Stimulated activated CD8-positive, alpha-beta memory T cell treated with anti-CD3 and anti-CD28 coated beads, Interleukin-15, amount 100 ng/mL, for 24 hours (primary cell): ENCODE measurements at regions not wholly inside any gene's neighbourhood (a gene's known extent, or its start where the extent isn't known, plus 50 kb on each side); places are given as distances from the start of the nearest gene placed in this dataset.

ENCODE experiments used
- DNase-seq: peaks from one replicate; pipeline ENCODE4 v3.0.0-alpha.2; 2020; ENCODE audit warnings: low read depth

DNA sequence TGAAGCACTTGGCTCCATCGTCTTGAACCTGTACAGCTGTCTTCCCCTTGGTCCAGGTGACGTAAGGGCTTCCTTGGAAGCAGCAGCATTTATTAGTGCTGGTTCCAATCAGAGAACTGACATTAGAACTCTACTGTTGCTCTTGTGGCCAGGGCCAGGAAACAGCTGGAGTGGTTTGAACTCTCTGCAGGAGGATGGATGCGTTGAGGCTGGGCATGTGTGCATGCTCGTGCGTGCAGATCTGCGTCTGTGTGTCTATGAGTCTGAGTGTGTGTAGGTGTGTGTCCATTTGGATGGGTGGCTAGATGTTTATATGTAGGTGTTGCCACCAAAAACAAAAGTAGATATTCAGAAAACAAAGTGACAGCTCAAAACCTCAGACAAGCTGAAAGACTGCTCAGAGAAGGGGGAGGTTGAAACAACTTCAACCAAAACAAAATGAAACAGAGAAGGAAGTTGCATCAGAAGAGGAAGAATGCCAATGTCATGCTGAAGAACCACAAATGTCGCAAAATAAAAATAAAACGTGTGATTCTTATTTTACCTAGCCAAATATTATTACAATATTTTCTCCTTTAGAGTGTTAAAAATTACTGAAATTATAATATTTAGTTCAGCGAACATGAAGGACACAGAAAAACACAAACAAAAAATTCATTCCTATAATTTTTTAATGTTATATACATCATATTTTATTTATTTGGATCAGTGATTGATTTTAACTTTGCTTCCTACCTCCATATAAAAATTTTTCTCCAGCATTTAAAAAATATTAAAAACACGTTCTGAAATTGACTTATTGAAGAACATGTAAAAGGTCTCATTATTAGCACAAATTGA lies 96.1 kb upstream of the MKLN1 start:
- peak; percentile 4 for DNase-seq

DNA sequence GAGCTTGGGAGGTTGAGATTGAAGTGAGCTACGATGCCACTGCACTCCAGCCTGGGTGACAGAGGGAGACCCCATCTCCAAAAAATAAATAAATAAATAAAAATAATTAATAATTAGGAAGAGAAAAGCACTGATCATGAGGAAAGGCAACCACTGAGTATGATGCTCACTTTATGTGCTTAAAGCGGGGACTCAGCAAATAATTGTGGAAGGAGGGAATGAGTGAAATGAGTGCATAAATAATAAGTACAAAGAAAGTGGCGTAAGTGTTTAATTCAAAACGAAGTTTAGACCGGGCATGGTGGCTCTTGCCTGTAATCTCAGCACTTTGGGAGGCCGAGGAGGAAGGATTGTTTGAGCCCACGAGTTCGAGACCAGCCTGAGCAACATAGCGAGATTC lies 94.9 kb upstream of the MKLN1 start:
- no peak for DNase-seq

DNA sequence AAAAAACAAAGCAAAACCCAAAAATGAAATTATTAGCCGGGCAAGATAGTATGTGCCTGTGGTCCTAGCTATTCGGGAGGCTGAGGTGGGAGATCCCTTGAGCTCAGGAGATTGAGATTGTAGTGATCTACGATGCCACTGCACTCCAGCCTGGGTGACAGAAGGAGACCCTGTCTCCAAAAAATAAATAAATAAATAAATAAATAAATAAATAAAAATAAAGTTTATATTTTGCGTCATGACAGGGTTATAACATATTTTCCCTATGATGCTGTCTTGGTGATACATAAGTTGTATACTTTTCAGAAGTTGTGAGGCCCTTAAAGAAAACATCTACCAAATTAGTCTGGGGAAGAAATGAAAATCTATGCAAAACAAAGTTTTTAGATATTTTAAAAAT lies 94.5 kb upstream of the MKLN1 start:
- DNase-seq: no peak

DNA sequence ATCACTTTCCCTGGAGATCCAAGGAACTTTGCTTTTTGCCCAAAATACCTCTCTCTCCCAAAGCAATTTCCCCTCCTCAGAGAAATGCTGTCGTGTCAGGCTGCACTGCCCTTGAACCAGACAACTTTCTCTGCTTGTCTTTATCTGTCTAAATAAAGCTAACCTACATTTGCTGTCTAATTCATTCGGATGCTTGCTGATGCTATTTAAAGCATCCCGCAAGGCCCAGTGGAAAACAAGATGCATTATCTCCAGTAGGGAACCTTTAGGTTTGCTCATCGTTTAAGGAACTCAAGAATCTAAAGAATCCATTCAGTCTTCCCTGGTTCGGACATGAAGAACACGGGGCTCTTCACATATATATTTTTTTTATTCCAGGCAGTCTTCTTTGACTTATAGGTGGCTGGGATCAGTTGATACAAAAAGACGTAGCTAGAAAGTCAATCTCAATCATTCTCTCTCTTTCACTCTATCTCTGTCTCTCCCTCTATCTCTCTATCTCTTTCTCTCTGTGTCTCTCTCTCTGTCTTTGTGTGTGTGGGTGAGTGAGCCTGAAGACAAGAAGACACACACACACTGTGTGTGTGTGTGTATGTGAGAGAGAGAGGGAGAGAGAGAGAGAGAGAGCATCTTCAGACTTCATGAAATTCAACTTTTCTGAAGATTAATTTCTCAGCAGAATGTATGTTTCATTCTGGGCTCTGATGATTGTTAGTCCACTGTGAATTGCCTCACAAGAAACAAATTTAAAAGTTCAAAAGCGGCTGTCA lies 92.8 kb upstream of the MKLN1 start:
- DNase-seq: no peak

DNA sequence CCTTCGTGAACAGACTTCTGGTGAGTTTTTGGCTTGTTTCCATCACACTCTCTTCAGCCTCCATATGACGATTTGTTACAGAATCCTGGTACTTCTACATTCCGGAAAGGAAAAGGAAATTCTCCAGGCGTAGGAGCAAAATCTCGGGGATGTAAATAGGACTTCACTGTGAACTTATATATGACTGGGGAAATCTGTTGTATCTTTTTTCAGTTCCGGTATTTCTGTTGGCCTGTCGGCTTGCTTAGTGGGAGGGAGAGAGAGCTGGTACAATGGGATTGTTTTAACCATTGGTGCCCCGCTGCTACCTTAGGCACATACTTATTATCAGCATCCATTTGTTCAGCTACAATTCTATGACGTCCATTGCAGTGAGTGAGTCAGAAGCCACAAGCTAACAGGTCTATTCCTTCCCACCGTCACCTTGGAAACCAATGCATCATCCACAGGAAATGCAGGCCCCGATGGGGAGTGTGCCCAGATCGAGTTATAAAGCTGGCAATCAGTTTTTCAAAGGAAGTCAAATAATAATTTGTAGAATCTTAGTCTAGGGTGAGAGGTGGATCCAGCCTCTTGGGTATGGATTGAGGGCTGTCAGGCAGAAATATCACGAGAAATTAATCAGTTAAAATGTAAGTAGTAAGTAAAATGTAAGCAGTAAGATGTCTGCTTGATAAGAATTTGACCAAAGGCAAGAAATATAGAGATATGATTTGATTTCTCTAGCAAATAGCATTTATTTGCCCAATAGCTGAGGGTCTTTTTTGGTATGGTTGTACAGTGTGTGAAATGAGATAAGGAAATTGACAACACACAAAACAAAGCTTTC lies 92.0 kb upstream of the MKLN1 start:
- peak; percentile 20 for DNase-seq

DNA sequence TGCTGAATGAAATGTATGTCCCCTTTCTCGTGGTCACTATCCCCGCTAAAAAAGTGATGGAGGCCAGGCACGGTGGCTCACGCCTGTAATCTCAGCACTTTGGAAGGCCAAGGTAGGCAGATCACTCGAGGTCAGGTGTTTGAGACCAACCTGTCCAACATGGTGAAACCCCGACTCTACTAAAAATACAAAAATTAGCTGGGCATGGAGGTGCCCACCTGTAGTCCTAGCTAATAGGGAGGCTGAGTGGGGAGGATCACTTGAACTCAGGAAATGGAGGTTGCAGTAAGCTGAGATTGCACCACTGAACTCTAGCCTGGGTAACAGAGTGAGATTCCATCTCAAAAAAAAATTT lies 91.4 kb upstream of the MKLN1 start:
- no peak for DNase-seq

DNA sequence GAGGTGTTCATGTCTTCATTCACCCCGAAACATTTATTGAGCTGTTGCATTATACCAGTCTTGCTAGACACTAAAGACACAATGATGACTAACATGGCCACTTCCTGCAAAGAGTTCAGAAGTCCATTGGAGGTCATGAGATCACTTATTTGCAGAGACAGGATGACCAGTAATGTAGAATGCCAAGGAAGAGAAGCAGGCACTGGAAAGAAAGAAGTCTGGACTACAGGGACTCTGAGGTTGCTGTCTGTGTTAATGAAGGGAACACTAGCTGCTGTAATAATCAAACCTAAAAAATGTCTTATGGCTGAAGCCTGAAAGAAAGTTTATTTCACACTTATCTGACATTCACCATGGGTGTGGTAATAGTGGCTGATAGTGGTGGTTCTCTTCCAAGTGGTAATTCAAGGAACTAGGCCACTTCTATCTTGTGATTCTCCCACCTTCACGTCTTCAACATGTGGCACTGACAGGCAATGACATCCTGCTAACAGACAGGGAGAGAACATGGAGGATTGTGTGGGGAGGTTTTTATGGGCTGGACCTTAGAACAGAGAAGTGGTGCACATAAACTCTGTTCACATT lies 89.2 kb upstream of the MKLN1 start:
- no peak for DNase-seq

DNA sequence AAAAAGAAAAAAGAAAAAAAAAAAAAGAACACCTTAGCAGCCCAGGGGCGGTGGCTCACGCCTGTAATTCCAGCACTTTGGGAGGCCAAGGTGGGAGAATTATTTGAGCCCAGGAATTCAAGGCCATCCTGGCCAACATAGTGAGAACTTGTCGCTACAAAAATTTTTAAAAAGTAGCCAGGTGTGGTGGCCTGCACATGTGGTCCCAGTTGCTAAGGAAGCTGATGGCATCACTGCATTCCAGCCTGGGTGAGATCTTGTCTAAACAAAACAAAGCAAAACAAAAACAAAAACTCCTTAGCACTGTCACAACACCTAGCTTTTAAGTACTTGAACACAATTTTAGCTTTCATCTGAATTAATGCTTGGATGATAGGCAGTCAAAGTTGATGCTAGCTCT lies 86.3 kb upstream of the MKLN1 start:
- no peak for DNase-seq

DNA sequence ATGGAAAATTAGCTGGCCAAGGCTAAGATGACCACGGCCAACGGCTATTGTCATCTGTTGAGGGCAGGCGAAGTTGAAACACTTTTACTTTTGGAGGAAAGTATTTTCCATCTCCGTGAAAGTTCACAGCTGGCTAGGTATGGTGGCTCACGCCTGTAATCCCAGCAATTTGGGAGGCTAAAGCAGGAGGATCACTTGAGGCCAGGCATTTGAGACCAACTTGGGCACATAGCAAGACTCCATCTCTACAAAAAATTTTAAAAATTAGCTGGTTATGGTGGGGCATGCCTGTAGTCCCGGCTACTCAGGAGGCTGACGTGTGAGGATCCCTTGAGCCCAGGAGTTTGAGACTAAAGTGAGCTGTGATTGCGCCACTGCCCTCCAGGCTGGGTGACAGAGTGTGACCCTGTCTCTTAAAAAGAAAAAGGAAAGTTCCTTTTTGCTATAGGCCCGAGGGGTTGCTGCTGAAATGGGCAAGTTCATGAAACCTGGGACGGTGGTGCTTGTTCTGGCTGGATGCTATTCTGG lies 85.5 kb upstream of the MKLN1 start:
- no peak for DNase-seq

DNA sequence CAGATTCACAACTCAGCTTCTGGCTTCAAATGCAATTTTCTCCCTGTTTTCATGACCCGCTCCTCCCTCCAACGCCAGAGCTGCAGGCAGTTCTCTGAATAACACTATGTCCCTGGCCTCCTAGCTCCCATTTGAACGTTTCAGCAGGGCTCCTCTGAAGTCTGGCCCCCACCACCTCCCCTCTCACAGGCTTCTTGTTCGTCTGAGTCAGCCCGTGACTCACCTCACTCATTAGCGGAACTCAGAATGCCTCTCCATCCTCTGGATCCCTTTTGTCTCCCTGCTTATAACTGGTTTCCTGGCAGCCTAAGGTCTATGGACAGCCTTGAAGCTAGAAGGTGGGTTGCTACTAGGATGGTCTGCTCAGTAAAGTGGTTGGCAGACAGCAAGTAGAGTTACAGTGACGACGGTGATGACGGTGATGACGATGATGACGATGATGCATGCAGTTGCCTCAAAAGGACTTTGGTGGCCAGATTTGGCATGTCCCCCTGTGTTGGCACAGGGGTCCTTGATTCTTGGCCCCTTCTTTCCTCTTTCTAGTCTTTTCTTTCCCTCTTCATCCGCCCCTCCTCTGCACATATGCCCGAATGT lies 83.3 kb upstream of the MKLN1 start:
- DNase-seq: no peak

DNA sequence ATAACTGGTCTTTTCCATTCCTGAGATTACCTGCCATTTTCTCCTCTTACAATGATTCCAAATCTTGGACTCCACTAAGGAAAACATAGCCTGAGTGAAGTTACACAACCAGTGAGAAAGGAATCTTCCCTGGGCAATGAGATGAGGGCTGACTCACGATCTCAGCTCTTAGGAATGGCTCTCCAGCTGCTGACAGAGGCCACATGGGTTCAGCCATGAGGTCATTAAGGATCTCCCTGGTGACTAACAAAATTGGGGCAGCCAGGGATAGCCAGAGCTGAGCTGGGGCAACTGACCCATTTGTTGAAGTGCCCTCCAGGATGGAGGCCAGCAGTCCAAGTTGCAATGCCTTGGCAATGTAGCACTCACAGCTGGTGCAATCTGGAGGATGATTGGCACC lies 78.7 kb upstream of the MKLN1 start:
- no peak for DNase-seq

DNA sequence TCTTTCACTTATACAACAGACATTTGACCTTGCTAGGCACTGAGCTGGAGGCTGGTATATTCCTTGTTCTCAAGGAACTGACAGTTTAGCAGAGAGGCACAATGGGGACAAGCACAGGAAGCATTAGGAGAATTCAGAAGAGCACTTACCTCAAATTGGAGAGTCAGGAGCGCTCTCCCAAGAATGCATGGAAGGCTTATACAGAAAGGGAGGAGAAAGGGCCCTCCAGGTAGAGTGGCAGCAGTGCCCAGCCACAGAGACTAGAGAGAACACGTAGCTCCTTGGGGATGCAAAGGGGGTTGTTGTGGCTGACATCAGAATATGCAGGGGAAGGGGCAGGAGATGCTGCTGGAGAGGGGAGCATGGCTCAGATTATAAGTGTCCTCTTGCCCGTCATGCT lies 78.2 kb upstream of the MKLN1 start:
- no peak for DNase-seq

DNA sequence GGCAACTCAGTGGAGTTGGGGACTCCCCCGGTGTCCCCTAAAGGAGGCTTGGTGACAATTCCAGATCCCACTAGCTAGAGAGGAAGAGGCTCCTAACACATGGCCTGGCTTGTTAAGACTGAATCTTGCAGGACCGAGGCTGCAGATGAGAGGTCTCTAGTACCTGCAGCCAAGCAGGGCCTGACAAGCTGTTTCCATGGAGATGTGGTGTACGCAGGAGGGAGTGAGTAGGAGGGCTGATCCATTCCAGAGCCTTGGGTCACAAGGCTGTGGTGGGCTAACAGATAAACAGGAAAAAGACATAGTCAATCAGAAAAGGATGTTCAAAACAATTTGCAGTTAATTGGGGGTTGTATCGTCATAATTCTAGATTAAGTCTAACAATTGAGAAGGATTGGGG lies 77.3 kb upstream of the MKLN1 start:
- no peak for DNase-seq

DNA sequence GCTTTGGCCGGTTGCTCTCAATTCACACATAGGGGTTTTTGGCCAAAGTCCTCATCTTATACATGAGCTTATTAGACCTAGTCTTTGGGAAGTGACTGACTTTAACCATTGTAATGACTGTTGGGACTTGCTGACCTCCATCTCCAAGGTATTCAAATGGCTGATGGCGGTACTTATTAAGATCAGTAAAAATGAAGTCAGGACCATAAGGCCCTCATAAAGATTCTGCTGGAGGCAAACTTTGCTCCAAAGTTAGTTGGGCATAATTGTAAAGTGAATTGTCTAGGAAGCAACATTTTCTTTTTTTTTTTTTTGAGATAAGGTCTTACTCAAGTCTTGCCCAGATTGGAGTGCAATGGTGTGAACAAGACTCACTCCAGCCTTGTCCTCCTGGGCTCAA lies 76.3 kb upstream of the MKLN1 start:
- no peak for DNase-seq

DNA sequence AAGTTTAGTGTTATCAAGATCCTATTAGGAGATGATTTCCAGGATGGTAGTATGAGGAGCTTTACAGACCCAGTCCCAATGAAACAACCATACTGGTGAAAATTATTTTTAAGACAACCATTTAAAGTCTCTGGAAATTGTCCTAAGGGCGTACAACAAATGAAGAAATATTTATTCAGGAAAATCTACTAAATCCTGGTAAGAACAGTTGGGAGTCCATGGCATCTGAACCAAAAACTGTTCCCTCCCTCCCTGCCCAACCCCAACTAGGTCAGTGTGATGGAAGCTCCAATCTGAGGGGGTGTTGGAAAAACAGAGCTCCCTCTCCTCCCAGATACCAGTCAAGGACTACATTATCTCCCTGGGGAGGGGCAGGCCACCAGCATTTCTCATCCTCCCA lies 74.7 kb upstream of the MKLN1 start:
- DNase-seq: no peak

DNA sequence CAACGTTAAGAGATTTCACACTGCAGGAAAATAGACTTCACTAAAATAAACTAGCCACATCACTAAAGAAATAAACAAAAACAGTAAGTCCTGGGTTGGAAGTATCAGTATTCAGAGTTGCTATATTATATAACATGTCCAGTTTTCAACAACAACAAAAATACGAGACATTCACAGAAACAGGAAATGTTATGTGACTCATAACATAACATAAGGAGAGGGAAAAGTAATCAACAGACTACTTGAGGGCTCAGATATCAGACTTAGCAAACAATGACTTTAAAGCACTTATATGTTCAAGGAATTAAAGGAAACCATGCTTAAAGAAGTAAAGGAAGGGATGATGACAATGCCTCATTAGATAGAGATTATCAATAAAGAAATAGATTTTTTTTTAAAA lies 73.5 kb upstream of the MKLN1 start:
- DNase-seq: no peak

DNA sequence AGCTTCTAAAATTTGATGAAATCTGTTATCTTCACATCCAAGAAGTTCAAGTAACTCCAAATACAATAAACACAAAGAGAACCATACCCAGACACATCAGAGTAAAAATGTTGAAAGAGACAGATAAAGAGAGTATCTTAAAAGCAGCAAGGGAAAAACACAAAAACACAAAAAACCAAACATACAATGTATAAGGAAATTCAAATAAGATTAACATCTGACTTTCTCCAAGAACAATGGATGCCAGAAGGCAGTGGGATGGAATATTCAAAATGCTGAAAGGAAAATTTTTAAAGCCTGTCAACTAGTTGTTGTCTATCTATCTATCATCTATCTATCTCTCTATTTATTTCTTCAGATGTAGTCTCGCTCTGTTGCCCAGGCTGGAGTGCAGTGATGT lies 72.4 kb upstream of the MKLN1 start:
- DNase-seq: no peak

DNA sequence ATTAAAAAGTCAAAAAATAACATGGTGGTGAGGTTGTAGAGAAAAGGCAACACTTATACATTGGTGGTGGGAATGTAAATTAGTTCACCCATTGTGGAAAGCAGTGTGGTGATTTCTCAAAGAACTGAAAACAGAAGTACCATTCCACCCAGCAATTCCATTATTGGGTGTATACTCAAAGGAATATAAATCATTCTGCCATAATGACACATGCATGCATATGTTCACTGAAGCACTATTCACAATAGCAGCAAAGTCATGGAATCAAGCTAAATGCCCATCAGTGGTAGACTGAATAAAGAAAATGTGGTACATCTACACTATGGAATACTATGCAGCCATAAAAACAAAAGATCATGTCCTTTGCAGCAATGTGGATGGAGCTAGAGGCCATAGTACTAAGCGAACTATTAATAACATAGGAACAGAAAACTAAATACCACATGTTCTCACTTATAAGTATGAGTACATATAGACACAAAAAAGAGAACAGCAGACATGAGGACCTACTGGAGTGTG lies 66.1 kb upstream of the MKLN1 start:
- DNase-seq: no peak

DNA sequence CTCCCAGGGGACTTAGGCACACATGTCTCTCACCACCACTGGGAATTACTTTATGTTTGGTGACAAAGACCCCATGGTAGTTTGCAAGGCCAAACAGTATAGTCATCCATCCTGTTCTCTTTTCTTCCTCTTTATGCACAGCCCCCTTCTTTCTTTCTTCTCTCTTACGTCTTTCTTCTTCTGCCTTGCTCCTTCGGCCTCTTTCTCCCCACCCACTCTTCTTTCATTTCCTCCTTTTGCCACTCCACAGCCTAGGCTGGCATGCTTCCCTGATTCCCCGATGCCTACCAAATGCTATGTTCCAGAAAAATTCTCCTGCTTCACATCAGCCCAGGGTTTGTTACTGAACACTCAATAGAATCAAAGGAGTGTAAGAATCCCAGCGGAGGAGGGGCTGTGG lies 62.4 kb upstream of the MKLN1 start:
- DNase-seq: no peak

DNA sequence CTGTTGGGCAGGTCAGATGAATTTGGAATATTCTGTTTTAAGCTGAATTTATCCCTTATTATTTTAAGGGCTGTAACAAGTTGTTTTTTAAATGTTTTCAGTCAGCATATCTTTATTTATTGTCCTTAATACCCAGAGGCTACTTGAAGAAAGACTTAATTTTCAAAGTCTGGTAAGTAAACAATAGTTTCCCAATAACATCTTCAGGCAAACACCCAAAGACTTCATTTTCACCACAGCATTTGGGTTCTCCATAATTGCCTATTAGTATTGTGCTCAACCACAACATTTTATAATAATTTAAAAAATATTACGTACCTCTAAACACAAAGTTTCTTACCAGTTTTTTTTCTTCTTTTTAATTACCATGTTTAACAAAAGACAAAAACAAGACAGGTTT lies 60.0 kb upstream of the MKLN1 start:
- no peak for DNase-seq

DNA sequence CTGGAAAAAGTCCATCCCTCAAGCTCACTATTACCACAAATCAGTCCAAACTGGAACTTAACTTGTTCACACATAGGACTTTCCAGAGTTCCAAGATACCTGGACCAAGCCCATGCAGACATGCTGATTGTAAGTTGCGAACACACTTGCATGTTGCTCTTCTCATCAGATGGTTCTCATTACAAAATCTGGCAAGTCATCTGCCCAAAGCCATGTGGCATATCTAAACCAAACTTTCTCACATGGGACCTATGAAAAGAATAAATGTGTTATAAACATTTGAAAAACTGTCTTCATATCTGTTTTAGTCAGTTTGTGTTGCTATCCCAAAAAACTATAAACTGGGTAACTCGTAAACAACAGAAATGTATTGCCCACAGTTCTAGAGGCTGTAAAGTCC lies 58.8 kb upstream of the MKLN1 start:
- DNase-seq: no peak

DNA sequence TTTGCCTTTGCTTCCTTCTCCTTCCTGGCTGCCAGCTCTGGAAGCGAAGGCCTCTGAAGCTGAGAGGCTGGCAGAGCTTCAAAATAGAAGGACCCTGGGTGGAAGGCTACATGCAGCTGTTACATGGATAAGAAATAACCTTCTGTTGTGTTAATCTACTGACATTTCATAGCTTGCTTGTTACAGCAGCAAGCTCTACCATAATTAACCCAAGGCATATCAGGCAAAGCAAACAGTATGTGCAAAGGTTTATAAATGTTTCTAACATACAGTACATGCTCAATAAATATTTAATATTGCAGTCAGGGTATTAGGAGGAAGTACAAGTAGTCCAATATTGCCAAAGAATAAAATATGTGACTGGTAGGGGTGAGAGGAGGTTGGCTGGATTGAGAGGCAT lies 55.6 kb upstream of the MKLN1 start:
- no peak for DNase-seq
